Fibroblast of lung (primary cell): ENCODE measurements at regions not wholly inside any gene's neighbourhood (a gene's known extent, or its start where the extent isn't known, plus 50 kb on each side); places are given as distances from the start of the nearest gene placed in this dataset.

Experiments
- DNase-seq, 2 donors: peaks; one replicate each; pipeline versions ENCODE4 v3.0.0 to v3.0.0-alpha.2; 2010; ENCODE audit warnings: low read depth in 2 of 2
- H2AFZ ChIP-seq: 2 replicates; pipeline ENCODE4 v1.5.1; 2012; ENCODE audit warnings: low read length, control low read depth, inconsistent platforms
- H3K27ac ChIP-seq: 2 replicates; pipeline ENCODE4 v1.5.1; 2011; ENCODE audit warnings: low read length, control low read depth; ENCODE audit not compliant: insufficient read depth
- H3K27me3 ChIP-seq: 2 replicates; pipeline ENCODE4 v1.5.1; 2011; ENCODE audit warnings: mild to moderate bottlenecking, low read length; ENCODE audit not compliant: control insufficient read depth, insufficient read depth
- H3K36me3 ChIP-seq: 2 replicates; pipeline ENCODE4 v1.5.1; 2011; ENCODE audit warnings: low read length; ENCODE audit not compliant: control insufficient read depth, insufficient read depth
- H3K4me1 ChIP-seq: 2 replicates; pipeline ENCODE4 v1.5.1; 2011; ENCODE audit warnings: low read length; ENCODE audit not compliant: control insufficient read depth, insufficient read depth; ENCODE audit errors: extremely low read depth
- H3K4me2 ChIP-seq: 2 replicates; pipeline ENCODE4 v1.5.1; 2011; ENCODE audit warnings: low read length, control low read depth; ENCODE audit not compliant: insufficient read depth; ENCODE audit errors: extremely low read depth
- H3K4me3 ChIP-seq, 4 experiments: fragments of 200-600 bp in 1 of 4; sonication (generic) in 1 of 4; replicated peaks in 1 of 4; 2 replicates each; pipeline ENCODE4 v1.5.1; 2011 to 2016; ENCODE audit warnings: low read length in 4 of 4, low read depth in 3 of 4, mild to moderate bottlenecking in 3 of 4, control low read depth in 2 of 4, inconsistent platforms in 1 of 4, mixed read lengths in 1 of 4; ENCODE audit not compliant: insufficient read depth in 1 of 4; ENCODE audit errors: control extremely low read depth in 1 of 4
- H3K79me2 ChIP-seq: 2 replicates; pipeline ENCODE4 v1.5.1; 2012; ENCODE audit warnings: mild to moderate bottlenecking, low read length, inconsistent platforms; ENCODE audit not compliant: control insufficient read depth, insufficient read depth
- H3K9ac ChIP-seq: 2 replicates; pipeline ENCODE4 v1.5.1; 2011; ENCODE audit warnings: mild to moderate bottlenecking, low read length, control low read depth; ENCODE audit not compliant: insufficient read depth
- H3K9me3 ChIP-seq: 2 replicates; pipeline ENCODE4 v1.5.1; 2012; ENCODE audit warnings: low read depth, low read length; ENCODE audit not compliant: control insufficient read depth, insufficient read depth
- H4K20me1 ChIP-seq: 2 replicates; pipeline ENCODE4 v1.5.1; 2011; ENCODE audit warnings: low read length; ENCODE audit not compliant: control insufficient read depth, insufficient read depth; ENCODE audit errors: extremely low read depth
- EZH2 ChIP-seq: IDR thresholded peaks from 2 replicates; pipeline ENCODE4 v1.5.1; 2012; ENCODE audit warnings: low read length, control low read depth, mild to moderate bottlenecking; ENCODE audit errors: missing control alignments
- TF ChIP-seq, protein P1 (sequence below), 2 donors: IDR thresholded peaks in 1 of 2; conservative IDR thresholded peaks in 1 of 2; 1 replicate in 1 of 2; 2 replicates in 1 of 2; pipeline ENCODE4 v1.5.1; 2011 to 2012; ENCODE audit warnings: low read length in 2 of 2, control low read depth in 1 of 2, inconsistent platforms in 1 of 2, low read depth in 1 of 2, mild to moderate bottlenecking in 1 of 2

GRCh38 chr6:132959639-132960326 lies 145.4 kb downstream of the RPS12 start:
- Histone ChIP-seq H3K36me3 (no peaks in the 10 kb centered on the region), H4K20me1 (no peaks in the 10 kb centered on the region), H3K4me3 (no peak overlapping the region), H3K79me2 (no peaks in the 10 kb centered on the region), H3K4me1 (no peaks in the 10 kb centered on the region), H3K27ac (no peak overlapping the region), H3K27me3 (no peaks in the 10 kb centered on the region), H3K4me2 (no peak overlapping the region), H2AFZ (no peak overlapping the region), H3K9me3 (no peaks in the 10 kb centered on the region), H3K9ac (no peak overlapping the region)
- DNase-seq, result no peak
- TF ChIP-seq, protein P1, sequence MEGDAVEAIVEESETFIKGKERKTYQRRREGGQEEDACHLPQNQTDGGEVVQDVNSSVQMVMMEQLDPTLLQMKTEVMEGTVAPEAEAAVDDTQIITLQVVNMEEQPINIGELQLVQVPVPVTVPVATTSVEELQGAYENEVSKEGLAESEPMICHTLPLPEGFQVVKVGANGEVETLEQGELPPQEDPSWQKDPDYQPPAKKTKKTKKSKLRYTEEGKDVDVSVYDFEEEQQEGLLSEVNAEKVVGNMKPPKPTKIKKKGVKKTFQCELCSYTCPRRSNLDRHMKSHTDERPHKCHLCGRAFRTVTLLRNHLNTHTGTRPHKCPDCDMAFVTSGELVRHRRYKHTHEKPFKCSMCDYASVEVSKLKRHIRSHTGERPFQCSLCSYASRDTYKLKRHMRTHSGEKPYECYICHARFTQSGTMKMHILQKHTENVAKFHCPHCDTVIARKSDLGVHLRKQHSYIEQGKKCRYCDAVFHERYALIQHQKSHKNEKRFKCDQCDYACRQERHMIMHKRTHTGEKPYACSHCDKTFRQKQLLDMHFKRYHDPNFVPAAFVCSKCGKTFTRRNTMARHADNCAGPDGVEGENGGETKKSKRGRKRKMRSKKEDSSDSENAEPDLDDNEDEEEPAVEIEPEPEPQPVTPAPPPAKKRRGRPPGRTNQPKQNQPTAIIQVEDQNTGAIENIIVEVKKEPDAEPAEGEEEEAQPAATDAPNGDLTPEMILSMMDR (conservative IDR thresholded peaks at IDR 0.05 in 1 of 2, IDR thresholded peaks at IDR 0.05 in 1 of 2; ENCODE audit: low read depth in 1 of 2, low read length in 2 of 2), result no peak
- no peak for TF ChIP-seq EZH2

GRCh38 chr6:132960720-132961119 lies 146.4 kb downstream of the RPS12 start:
- no peaks in the 10 kb centered on the region for H3K4me1 ChIP-seq
- no peak overlapping the region for H3K9ac ChIP-seq
- no peak overlapping the region for H3K4me3 ChIP-seq
- H3K4me2 ChIP-seq, result no peak overlapping the region
- TF ChIP-seq, protein P1 (conservative IDR thresholded peaks at IDR 0.05 in 1 of 2, IDR thresholded peaks at IDR 0.05 in 1 of 2; ENCODE audit: low read depth in 1 of 2, low read length in 2 of 2), result no peak
- no peak for TF ChIP-seq EZH2
- H3K9me3 ChIP-seq, result no peaks in the 10 kb centered on the region
- H3K36me3 ChIP-seq, result no peaks in the 10 kb centered on the region
- H3K79me2 ChIP-seq, result no peaks in the 10 kb centered on the region
- H3K27ac ChIP-seq, result no peak overlapping the region
- no peak overlapping the region for H2AFZ ChIP-seq
- peak in 1 of 2 donors; percentile 82 for DNase-seq
- H3K27me3 ChIP-seq, result no peaks in the 10 kb centered on the region
- no peaks in the 10 kb centered on the region for H4K20me1 ChIP-seq

GRCh38 chr6:132961122-132961521 lies 146.8 kb downstream of the RPS12 start:
- Histone ChIP-seq H3K9ac (no peak overlapping the region), H4K20me1 (no peaks in the 10 kb centered on the region), H3K79me2 (no peaks in the 10 kb centered on the region), H3K9me3 (no peaks in the 10 kb centered on the region), H3K36me3 (no peaks in the 10 kb centered on the region), H3K27me3 (no peaks in the 10 kb centered on the region), H3K27ac (no peak overlapping the region), H3K4me1 (no peaks in the 10 kb centered on the region), H3K4me3 (no peak overlapping the region), H2AFZ (no peak overlapping the region), H3K4me2 (peak overlapping the region; percentile 2)
- DNase-seq, result peak; percentile 86 to 88
- TF ChIP-seq, protein P1 (conservative IDR thresholded peaks at IDR 0.05 in 1 of 2, IDR thresholded peaks at IDR 0.05 in 1 of 2; ENCODE audit: low read depth in 1 of 2, low read length in 2 of 2), result no peak
- no peak for TF ChIP-seq EZH2
